ENCODE measurements at regions not wholly inside any gene's neighbourhood (a gene's known extent, or its start where the extent isn't known, plus 50 kb on each side); places are given as distances from the start of the nearest gene placed in this dataset.
"Not testable (repeated sequence)": the region's sequence is repeated elsewhere in the genome, so short reads cannot be mapped to it uniquely, and the experiment has no call there.

DNA sequence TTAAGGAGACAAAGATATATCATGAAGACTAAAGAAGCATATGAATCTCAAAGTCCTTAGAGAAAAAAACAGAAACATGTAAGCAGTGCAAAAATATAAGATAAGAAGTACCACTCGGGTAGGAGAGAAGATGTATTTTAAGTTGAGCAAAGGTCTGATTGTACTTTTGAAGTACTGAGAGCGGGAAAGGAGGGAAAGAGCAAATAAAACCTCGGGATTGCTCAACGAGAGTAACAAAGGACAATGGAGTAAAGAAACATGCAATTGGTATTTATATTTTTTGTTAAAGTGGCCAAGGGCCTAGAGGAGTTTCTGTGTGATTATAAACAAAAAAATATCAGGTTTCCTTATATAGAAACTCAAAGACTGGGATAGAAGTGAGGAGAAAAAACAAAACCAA, 251.9 kb downstream of the LNPK start:
- peaks cover 3% of the 10 kb centered on the region for H3K9me3 Mint-ChIP-seq
- ATAC-seq = no peak
- H3K27ac Mint-ChIP-seq = no peak overlapping the region
- H3K27me3 Mint-ChIP-seq = no peaks in the 10 kb centered on the region
- no peaks in the 10 kb centered on the region for H3K36me3 Mint-ChIP-seq
- H3K4me3 Mint-ChIP-seq = no peak overlapping the region
- H3K4me1 Mint-ChIP-seq = no peaks in the 10 kb centered on the region

DNA sequence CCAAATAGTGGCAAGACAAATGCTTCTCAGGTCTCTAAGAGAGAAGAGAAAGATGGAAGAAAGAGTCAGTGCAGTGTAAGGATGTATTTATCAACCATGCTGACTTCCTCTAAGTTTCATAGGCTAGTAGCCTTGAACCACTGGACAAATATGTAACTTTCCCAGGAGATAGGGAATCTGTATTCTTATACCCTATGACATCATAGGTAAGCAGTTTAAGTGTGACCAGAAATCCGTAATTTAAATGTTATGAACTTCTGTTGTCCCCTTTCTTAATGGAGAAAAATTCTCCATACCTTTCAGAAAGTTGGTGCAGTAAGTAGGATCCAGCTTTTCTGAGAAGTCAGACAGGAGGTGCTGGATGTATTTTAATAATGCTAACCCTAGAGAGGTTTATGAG, 256.2 kb downstream of the LNPK start:
- Mint-ChIP-seq H3K4me3 (no peak overlapping the region), H3K9me3 (peaks cover 2% of the 10 kb centered on the region), H3K27ac (no peak overlapping the region), H3K27me3 (no peaks in the 10 kb centered on the region), H3K4me1 (no peaks in the 10 kb centered on the region), H3K36me3 (no peaks in the 10 kb centered on the region)
- ATAC-seq = no peak

DNA sequence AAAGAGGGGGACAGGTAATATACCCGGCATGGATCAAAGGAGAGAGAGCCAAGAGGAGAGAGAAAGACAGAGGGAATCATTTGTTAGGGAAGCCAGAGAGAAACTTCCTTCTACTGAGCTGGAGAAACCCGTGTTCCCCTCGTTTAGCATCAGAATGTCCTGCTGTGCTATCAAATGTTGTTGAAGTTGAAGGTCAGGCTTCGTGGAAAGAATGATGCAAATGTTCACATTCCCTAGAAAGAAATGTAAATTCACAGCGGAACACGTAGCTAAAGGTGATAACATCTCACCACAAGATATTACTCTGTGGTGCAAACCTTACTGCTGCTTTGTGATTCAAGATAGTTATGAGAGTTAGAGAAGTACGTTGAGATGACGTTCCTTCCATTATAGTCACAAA, 258.1 kb downstream of the LNPK start:
- no peaks in the 10 kb centered on the region for H3K36me3 Mint-ChIP-seq
- ATAC-seq = no peak
- H3K9me3 Mint-ChIP-seq = peaks cover 3% of the 10 kb centered on the region
- no peak overlapping the region for H3K27ac Mint-ChIP-seq
- no peaks in the 10 kb centered on the region for H3K4me1 Mint-ChIP-seq
- H3K27me3 Mint-ChIP-seq = no peaks in the 10 kb centered on the region
- no peak overlapping the region for H3K4me3 Mint-ChIP-seq

DNA sequence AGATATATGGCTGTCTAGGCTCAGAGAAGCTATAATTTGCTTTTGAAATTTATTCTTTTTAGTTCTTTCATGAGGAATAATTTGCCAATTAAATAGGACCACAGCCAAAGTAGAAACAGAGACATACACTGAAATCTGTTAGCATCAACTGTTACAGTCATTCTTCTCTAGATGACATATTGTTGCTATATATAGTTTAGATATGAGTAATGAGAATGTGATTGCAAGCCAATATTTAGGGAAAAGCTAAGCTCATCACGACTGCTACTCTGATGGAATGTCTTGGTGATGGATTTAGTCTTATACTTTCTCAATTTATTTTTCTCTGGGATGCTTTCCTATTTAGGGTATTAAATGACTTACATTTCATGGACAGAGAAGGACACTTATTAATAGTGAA, 259.1 kb downstream of the LNPK start:
- ATAC-seq = no peak
- H3K4me3 Mint-ChIP-seq = no peak overlapping the region
- H3K4me1 Mint-ChIP-seq = no peaks in the 10 kb centered on the region
- H3K36me3 Mint-ChIP-seq = no peaks in the 10 kb centered on the region
- no peak overlapping the region for H3K27ac Mint-ChIP-seq
- H3K9me3 Mint-ChIP-seq = peaks cover 3% of the 10 kb centered on the region
- H3K27me3 Mint-ChIP-seq = no peaks in the 10 kb centered on the region

DNA sequence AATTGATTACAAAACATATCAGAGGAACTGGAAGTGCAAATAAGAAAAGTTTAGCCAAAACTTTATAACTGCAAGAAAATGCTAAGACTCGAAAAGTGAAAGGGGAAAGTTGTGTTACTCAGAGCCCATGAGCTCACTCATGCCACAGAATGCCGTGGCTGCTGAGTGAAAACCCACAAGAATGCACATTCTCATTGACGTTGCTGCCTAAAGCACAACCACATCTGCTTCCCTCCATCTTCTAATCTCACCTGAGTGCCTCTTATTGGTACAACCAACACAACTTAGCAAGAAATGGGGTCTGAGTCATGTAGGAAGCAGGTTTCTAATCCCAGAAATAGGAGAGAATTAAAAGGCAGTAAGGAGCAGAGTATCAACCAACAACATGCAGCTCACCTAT, 259.7 kb downstream of the LNPK start:
- H3K4me3 Mint-ChIP-seq = no peak overlapping the region
- H3K36me3 Mint-ChIP-seq = no peaks in the 10 kb centered on the region
- no peaks in the 10 kb centered on the region for H3K27me3 Mint-ChIP-seq
- no peak for ATAC-seq
- H3K9me3 Mint-ChIP-seq = peaks cover 3% of the 10 kb centered on the region
- H3K4me1 Mint-ChIP-seq = no peaks in the 10 kb centered on the region
- H3K27ac Mint-ChIP-seq = no peak overlapping the region

DNA sequence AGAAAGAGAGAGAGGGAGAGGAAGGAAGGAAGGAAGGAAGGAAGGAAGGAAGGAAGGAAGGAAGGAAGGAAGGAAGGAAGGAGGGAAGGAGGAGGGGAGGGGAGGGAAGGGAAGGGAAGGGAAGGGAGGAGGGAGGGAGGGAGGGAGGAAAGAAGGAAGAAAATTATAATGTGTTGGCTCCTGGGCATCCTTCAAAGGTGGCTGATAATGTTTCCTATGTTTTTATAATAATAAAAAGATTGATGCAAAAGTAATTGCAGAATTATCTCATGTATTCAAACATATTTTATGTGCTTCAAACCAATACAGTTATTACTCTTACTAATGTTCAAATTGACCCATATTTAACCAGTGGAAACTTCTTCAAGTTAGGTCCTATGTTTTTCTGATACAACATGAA, 260.9 kb downstream of the LNPK start:
- Mint-ChIP-seq H3K4me3 (no peak overlapping the region), H3K36me3 (no peaks in the 10 kb centered on the region), H3K9me3 (peaks cover 3% of the 10 kb centered on the region), H3K4me1 (no peaks in the 10 kb centered on the region), H3K27ac (no peak overlapping the region), H3K27me3 (no peaks in the 10 kb centered on the region)
- no peak for ATAC-seq

DNA sequence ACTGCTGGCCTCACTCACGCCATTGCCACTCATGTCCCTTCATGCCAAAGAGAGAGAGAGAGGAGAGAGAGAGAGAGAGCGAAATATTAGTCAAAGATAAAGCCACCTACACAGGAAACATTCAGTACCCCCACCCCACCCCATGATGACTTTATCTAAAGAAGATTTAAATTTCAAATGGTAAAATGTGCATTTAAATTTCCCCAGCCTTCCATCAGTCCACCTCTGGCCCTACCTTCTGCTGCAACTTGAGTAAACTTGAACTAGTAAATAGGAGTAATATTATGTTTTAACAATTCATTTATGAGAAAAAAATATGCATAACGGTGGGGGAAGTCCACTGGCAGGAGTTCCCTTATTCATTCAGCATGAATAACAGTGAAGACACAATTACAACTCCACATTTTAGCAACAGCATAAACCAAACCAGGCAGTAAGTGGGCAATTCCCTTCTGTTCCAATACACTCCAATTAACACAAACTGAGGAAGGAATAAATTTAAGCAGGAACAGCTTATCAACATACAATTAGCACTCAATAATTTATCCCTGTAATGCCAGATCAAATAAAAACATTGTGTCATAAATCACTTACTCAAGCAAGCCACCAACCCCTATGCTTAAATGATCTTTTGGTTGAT, 264.2 kb downstream of the LNPK start:
- H3K27ac Mint-ChIP-seq = no peak overlapping the region

DNA sequence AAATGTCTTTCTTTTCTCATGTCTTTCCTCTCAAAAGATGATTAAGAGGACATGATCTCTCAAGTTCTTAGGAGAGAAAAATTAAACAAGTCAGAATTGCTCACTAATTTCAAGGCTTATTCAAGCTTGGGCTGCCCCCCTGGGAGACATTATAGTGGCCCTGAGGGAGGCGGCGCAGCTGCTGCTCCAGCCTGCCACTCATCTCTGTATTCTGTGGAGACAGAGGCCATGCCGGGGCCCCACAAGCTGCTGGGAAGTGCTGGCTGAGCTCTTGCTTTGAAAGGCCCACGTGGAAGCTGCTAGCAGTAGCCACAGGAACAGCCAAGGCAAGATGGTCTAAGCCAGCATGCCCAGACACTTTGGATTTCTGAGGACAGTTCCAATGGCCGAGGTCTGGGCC, 267.4 kb downstream of the LNPK start:
- ATAC-seq = no peak
- no peak overlapping the region for H3K4me3 Mint-ChIP-seq
- no peaks in the 10 kb centered on the region for H3K4me1 Mint-ChIP-seq
- no peaks in the 10 kb centered on the region for H3K27me3 Mint-ChIP-seq
- no peak overlapping the region for H3K27ac Mint-ChIP-seq
- no peaks in the 10 kb centered on the region for H3K36me3 Mint-ChIP-seq
- H3K9me3 Mint-ChIP-seq = no peaks in the 10 kb centered on the region

More for the DNA sequence above, 264.2 kb downstream of the LNPK start:
- ATAC-seq = no peak
- Mint-ChIP-seq H3K4me3 (no peak overlapping the region), H3K36me3 (no peaks in the 10 kb centered on the region), H3K4me1 (no peaks in the 10 kb centered on the region), H3K27me3 (no peaks in the 10 kb centered on the region), H3K9me3 (peaks cover 3% of the 10 kb centered on the region)

DNA sequence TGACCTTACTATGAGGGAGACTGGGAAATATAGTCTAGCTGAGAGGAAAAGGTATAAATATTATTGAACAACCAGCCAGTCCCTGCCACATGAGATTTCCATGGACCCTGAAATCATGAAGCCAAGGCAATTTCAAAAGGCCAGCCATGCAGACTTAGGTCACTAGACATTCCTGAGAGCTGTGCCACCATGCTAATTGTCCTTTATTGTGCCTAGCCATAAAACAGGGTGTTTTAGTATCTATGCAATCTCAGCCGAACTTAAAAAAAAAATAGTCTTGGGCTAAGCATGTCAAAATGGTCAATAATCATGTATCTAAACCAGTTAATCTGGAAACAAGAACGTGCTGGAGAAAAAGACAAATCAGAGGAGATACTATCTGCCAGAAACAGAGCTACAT, 269.5 kb downstream of the LNPK start:
- H3K4me1 Mint-ChIP-seq = no peaks in the 10 kb centered on the region
- no peak overlapping the region for H3K4me3 Mint-ChIP-seq
- H3K27me3 Mint-ChIP-seq = no peaks in the 10 kb centered on the region
- no peaks in the 10 kb centered on the region for H3K36me3 Mint-ChIP-seq
- H3K9me3 Mint-ChIP-seq = no peaks in the 10 kb centered on the region
- no peak for ATAC-seq
- H3K27ac Mint-ChIP-seq = no peak overlapping the region

DNA sequence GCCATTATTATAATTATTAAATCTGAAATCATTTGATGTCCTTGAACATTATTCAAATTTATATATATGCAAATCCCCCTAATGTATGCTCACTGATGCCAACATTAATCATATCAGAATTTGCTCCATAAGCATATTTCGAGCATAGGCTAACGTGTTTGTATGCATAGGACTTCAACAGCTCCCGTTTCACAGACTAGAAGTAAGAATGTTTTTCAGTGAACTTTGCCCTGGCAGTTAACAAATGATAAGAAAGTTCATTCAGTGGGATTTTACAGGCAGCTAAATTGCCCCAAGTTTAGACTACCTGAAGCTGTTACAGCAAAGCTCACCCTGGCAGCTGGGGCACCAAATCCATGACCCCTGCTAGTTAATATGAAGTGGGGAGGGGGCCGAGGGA, 272.0 kb downstream of the LNPK start:
- no peak for ATAC-seq
- no peaks in the 10 kb centered on the region for H3K36me3 Mint-ChIP-seq
- no peaks in the 10 kb centered on the region for H3K27me3 Mint-ChIP-seq
- H3K27ac Mint-ChIP-seq = no peak overlapping the region
- no peaks in the 10 kb centered on the region for H3K4me1 Mint-ChIP-seq
- H3K9me3 Mint-ChIP-seq = peaks cover 3% of the 10 kb centered on the region
- no peak overlapping the region for H3K4me3 Mint-ChIP-seq

DNA sequence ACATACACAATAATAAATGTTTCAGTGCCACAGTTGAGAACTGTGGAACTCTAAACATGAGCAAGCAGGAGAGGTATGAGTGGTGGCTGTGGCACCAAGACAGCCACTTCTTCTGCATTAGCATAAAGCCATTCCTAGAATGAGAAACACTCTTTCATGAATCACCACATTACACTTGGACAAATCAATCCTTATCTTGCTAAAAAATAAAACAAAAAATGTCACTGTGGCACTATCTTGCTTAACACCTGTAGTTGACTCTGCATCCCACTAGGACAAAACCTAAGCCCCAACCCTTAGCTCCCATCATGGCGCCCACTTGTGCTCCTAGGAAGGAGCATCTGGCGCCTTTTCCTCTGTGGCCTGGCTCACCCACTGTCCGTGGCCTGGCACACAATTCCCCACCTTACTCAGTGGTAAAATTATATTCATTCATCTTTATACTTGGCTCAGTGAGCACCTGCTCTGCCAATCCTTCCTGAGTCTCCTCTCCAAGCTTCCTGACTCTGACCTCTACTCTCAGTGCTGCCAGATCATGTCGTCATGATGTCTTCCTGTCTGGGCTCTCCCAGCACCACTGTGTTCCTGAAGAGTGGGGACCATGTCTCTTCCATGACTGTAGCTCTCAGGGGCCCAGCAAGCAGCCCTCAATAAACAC, 272.9 kb downstream of the LNPK start:
- H3K4me1 Mint-ChIP-seq = no peaks in the 10 kb centered on the region
- H3K36me3 Mint-ChIP-seq = no peaks in the 10 kb centered on the region
- ATAC-seq = no peak
- H3K27me3 Mint-ChIP-seq = no peaks in the 10 kb centered on the region
- H3K4me3 Mint-ChIP-seq = no peak overlapping the region
- H3K9me3 Mint-ChIP-seq = peaks cover 5% of the 10 kb centered on the region
- no peak overlapping the region for H3K27ac Mint-ChIP-seq

DNA sequence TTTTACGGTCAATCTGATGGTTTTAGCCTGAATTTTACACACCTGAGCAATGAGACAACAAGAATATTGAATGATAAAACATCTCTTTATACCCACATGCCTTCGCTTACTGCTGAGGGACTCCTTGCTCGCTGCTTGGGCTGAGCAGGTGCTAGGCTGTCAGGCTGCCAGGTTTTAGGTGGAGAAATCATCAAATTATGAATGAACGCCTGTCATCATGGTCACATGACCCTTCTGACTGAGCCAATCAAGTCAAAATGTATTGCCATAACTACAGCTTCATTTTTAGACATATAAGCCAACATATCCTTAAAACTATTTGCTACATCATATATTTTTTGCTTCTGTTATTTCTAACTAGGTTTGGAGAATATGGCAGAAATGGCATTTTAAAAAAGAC, 274.0 kb downstream of the LNPK start:
- Mint-ChIP-seq H3K4me1 (no peaks in the 10 kb centered on the region), H3K27me3 (no peaks in the 10 kb centered on the region)
- ATAC-seq = no peak

DNA sequence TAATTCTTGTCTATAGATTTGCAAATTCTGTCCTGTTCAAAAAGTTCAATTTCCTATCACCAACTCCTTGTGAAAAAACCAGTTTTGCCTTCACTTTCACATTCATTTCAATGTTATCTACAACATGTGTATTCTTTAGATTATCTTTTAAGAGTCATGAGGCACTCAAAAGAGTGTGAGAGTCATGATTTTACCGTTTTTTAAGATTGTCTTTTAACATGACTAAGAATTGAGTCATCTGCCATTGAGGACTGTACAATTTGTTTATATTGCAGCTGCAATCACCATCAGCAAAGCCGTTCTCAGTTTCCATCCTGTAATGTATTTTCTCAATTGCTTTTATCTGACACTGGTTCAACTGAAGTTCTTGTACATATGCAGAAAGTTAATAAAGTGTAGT, 275.8 kb downstream of the LNPK start:
- Mint-ChIP-seq H3K36me3 (no peaks in the 10 kb centered on the region), H3K27ac (no peak overlapping the region), H3K9me3 (peaks cover 10% of the 10 kb centered on the region), H3K27me3 (no peaks in the 10 kb centered on the region), H3K4me3 (no peak overlapping the region), H3K4me1 (no peaks in the 10 kb centered on the region)
- ATAC-seq = no peak

More for the DNA sequence above, 274.0 kb downstream of the LNPK start:
- Mint-ChIP-seq H3K36me3 (no peaks in the 10 kb centered on the region), H3K27ac (no peak overlapping the region), H3K4me3 (no peak overlapping the region), H3K9me3 (peaks cover 5% of the 10 kb centered on the region)

DNA sequence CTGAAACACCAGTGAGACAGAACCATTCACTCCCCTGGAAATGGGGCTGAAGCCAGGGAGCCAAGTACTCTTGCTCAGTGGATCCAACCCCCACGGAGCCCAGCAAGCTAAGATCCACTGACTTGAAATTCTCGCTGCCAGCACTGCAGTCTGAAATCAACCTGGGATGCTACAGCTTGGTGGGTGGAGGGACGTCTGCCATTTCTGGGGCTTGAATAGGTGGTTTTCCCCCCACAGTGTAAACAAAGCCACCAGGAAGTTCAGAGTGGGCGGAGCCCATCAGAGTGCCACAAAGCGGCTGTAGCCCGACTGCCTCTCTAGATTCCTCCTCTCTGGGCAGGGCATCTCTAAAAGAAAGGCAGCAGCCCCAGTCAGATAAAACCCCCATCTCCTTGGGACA, 292.8 kb downstream of the LNPK start:
- no peaks in the 10 kb centered on the region for H3K9me3 Mint-ChIP-seq
- H3K27me3 Mint-ChIP-seq = peaks cover 30% of the 10 kb centered on the region
- no peaks in the 10 kb centered on the region for H3K4me1 Mint-ChIP-seq
- no peak overlapping the region for H3K27ac Mint-ChIP-seq
- H3K36me3 Mint-ChIP-seq = no peaks in the 10 kb centered on the region
- ATAC-seq = no peak
- H3K4me3 Mint-ChIP-seq = no peak overlapping the region

DNA sequence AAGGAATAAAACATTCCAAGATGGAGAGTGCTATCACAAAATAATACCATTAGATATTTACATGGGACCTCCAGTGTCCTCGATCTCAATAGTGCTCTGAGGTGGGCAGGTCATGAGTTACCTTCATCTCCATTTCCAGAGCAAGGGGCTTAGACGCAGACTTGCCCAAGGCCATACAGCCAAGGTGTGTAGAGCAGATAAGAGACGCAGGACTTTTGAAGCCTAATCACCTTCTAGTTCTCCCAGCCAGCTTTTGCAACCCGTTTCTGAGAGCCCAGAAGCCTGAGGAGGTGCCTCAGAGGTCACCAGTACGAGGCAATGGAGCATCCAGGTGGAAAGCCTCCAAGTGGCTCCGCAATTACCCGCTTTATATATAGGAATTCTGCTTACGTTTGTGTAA, 294.7 kb downstream of the LNPK start:
- Mint-ChIP-seq H3K36me3 (no peaks in the 10 kb centered on the region), H3K27ac (no peak overlapping the region), H3K4me3 (no peak overlapping the region), H3K9me3 (no peaks in the 10 kb centered on the region), H3K27me3 (peaks cover 30% of the 10 kb centered on the region), H3K4me1 (no peaks in the 10 kb centered on the region)
- no peak for ATAC-seq

DNA sequence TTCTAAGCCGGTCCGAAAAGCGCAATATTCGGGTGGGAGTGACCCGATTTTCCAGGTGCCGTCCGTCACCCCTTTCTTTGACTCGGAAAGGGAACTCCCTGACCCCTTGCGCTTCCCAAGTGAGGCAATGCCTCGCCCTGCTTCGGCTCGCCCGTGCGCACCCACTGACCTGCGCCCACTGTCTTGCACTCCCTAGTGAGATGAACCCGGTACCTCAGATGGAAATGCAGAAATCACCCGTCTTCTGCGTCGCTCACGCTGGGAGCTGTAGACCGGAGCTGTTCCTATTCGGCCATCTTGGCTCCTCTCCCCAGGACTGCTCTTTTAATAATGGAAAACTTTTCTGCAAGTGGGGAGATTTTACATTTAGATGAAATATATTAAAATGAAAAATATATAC, 297.5 kb downstream of the LNPK start:
- H3K4me1 Mint-ChIP-seq, H3K36me3 Mint-ChIP-seq, ATAC-seq, H3K4me3 Mint-ChIP-seq, H3K27ac Mint-ChIP-seq, H3K9me3 Mint-ChIP-seq: not testable (repeated sequence)
- H3K27me3 Mint-ChIP-seq = peaks cover 18% of the 10 kb centered on the region

Measured in stimulated activated memory B cell treated with anti-CD40 and anti-IgM and Interleukin-4, amounts not matched to agents 10 μg/mL and 1 μg/mL and 100 μg/mL, for 72 hours (primary cell).